Body of pancreas (tissue), 4 donors: ENCODE measurements at regions not wholly inside any gene's neighbourhood (a gene's known extent, or its start where the extent isn't known, plus 50 kb on each side); places are given as distances from the start of the nearest gene placed in this dataset.

Experiments used
- ATAC-seq: fragments of 150-250 bp; one replicate; pipeline ENCODE4 v1.9.1; 2016
- DNase-seq, 4 donors: peaks; one replicate each; pipeline ENCODE4 v3.0.0-alpha.2; 2019
- H3K27ac ChIP-seq, 4 donors: fragments of 200-600 bp; sonication (generic); 1 replicate in 3 of 4; 2 replicates in 1 of 4; pipeline versions ENCODE4 v1.5.1 to v1.6.1; 2016 to 2019; ENCODE audit warnings: mild to moderate bottlenecking in 1 of 4, mixed read lengths in 1 of 4, moderate library complexity in 1 of 4
- H3K27me3 ChIP-seq, 2 donors: fragments of 200-600 bp; sonication (generic); one replicate each; pipeline ENCODE4 v1.6.0; 2016; ENCODE audit warnings: mild to moderate bottlenecking in 1 of 2
- H3K36me3 ChIP-seq, 2 donors: fragments of 200-600 bp; sonication (generic); replicated peaks in 1 of 2; 2 replicates each; pipeline ENCODE4 v1.5.1; 2016; ENCODE audit warnings: low read depth in 2 of 2; ENCODE audit not compliant: insufficient read depth in 1 of 2
- H3K4me1 ChIP-seq: fragments of 200-600 bp; sonication (generic); one replicate; pipeline ENCODE4 v1.6.0; 2016
- H3K4me3 ChIP-seq, 2 donors: fragments of 200-600 bp; sonication (generic); 1 replicate in 1 of 2; 2 replicates in 1 of 2; pipeline ENCODE4 v1.5.1; 2016 to 2019
- H3K9me3 ChIP-seq, 3 donors: fragments of 200-600 bp; sonication (generic); 1 replicate in 2 of 3; 2 replicates in 1 of 3; pipeline ENCODE4 v1.5.1; 2016
- POLR2A ChIP-seq, 3 donors: fragments of 450-650 bp; IDR thresholded peaks; one replicate each; pipeline ENCODE4 v1.6.1; 2016; ENCODE audit warnings: antibody characterized with exemption in 3 of 3, mild to moderate bottlenecking in 2 of 3
- WGBS, 2 donors: methylation state at CpG; one replicate each; pipeline ENCODE4 v1.1.5; 2017; 5-methylcytosine and 5-hydroxymethylcytosine counted together
- intact Hi-C: fragments of 100-400 bp; cut with DNase I; formaldehyde crosslinking; loops from one replicate; pipeline ENCODE4 v1.15.1; 2023
- TF ChIP-seq, protein P1 (sequence below), 7 experiments: fragments of 450-650 bp in 4 of 7; fragments of 200-600 bp in 3 of 7; sonication (generic) in 3 of 7; IDR thresholded peaks; one replicate each; pipeline ENCODE4 v1.5.1; 2016 to 2019; ENCODE audit warnings: antibody characterized with exemption in 7 of 7

DNA sequence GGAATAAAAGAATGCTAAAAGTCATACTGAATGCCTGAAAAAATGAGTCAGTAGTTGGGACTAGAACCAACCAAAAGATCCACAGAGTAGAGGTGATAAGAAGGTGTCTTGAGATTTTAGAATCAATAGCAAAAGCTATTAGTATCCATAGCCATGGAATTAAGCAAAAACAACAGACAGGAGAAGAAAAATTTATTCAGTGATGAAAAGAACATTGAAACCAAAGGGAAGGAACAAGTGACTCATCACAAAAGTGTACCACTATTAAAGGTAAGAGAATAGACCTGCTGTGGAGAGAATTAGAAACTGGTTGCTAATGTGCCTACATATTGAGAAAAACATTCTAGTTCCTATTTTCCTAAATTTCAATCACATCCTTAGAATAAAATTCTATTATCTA, 182.0 kb upstream of the NEIL3 start:
- DNase-seq, result no peak
- no peak overlapping the region for H3K4me3 ChIP-seq
- TF ChIP-seq POLR2A (IDR thresholded peaks at IDR 0.05), result no peak
- TF ChIP-seq, protein P1, sequence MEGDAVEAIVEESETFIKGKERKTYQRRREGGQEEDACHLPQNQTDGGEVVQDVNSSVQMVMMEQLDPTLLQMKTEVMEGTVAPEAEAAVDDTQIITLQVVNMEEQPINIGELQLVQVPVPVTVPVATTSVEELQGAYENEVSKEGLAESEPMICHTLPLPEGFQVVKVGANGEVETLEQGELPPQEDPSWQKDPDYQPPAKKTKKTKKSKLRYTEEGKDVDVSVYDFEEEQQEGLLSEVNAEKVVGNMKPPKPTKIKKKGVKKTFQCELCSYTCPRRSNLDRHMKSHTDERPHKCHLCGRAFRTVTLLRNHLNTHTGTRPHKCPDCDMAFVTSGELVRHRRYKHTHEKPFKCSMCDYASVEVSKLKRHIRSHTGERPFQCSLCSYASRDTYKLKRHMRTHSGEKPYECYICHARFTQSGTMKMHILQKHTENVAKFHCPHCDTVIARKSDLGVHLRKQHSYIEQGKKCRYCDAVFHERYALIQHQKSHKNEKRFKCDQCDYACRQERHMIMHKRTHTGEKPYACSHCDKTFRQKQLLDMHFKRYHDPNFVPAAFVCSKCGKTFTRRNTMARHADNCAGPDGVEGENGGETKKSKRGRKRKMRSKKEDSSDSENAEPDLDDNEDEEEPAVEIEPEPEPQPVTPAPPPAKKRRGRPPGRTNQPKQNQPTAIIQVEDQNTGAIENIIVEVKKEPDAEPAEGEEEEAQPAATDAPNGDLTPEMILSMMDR (IDR thresholded peaks at IDR 0.05), result no peak
- H3K27me3 ChIP-seq, result no peaks in the 10 kb centered on the region
- no peak for ATAC-seq
- intact Hi-C loops, result no loop called here
- H3K27ac ChIP-seq, result no peak overlapping the region
- no peaks in the 10 kb centered on the region for H3K4me1 ChIP-seq
- H3K36me3 ChIP-seq, result no peaks in the 10 kb centered on the region
- peaks cover 0 to 9% (median 0%) of the 10 kb centered on the region in 3 donors for H3K9me3 ChIP-seq

DNA sequence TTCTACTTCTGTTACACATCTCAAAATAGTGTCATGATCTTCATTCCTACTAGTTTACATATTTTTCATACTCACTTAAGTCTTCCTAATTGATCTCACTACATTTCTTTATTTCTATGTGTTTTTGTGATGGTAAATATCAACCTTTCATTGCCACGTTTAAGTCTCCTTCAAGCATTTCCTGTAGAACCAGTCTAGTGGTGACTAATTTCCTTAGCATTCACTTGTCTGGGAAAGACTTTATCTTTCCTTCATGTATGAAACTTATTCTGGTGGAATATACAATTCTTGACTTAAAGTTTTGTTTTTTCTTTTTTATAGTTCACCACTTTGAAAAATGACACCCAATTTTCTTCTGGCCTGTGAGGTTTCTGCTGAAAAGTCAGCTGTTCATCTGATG, 181.4 kb upstream of the NEIL3 start:
- DNase-seq (no peak), ATAC-seq (no peak)
- 31 to 38% methylated on average over 1 of the region's 1 CpG for WGBS, 2 donors
- no peaks in the 10 kb centered on the region for H3K27me3 ChIP-seq
- H3K4me3 ChIP-seq, result no peak overlapping the region
- H3K36me3 ChIP-seq, result no peaks in the 10 kb centered on the region
- no peak for TF ChIP-seq POLR2A (IDR thresholded peaks at IDR 0.05)
- TF ChIP-seq, protein P1 (IDR thresholded peaks at IDR 0.05), result no peak
- no peaks in the 10 kb centered on the region for H3K4me1 ChIP-seq
- intact Hi-C loops, result no loop called here
- no peak overlapping the region for H3K27ac ChIP-seq
- H3K9me3 ChIP-seq, result peaks cover 0 to 9% (median 0%) of the 10 kb centered on the region in 3 donors

DNA sequence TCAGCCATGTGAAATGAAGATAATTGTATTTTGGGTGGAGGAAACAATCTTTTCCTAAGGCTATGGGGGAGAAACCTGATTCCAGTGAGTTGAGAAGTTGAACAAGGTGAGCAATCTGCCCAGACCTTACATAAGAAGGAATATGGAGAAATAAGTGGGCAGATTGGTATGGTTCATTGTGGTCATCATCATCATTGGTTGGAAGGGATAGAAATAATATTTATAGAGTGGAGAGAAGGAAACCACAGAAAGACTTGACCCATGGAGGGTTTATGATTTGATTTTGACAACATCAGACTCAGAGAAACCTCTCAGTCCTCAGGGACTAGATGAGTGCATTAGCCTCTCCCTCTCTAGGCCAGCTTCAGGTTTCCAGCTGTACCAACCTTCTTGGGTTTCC, 177.9 kb upstream of the NEIL3 start:
- Histone ChIP-seq H3K4me1 (no peaks in the 10 kb centered on the region), H3K36me3 (no peaks in the 10 kb centered on the region), H3K4me3 (no peak overlapping the region), H3K9me3 (peaks cover 0 to 9% (median 0%) of the 10 kb centered on the region in 3 donors), H3K27ac (no peak overlapping the region), H3K27me3 (no peaks in the 10 kb centered on the region)
- DNase-seq (no peak), ATAC-seq (no peak)
- intact Hi-C loops, result no loop called here
- no peak for TF ChIP-seq POLR2A (IDR thresholded peaks at IDR 0.05)
- TF ChIP-seq, protein P1 (IDR thresholded peaks at IDR 0.05), result no peak

DNA sequence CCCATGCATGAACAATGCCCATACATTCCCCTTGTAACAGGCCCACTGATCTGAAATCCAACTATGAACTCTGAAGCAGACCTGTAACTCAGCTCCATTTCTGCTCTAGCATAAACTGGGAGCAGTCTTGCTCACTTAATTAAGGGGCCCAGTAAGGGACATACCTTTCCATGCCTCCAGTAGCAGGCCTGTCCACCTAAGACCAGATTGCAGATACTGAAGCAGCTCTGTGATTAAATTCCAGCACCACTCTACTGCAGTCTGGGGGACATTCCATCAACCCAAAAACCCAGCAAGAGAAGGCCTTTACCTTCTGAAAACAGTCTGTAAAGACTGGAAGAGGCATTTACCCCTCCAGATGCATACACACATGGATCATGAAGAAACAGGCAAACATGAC, 162.0 kb upstream of the NEIL3 start:
- ATAC-seq, result no peak
- no peak for DNase-seq
- no peaks in the 10 kb centered on the region for H3K9me3 ChIP-seq
- no peak for TF ChIP-seq POLR2A (IDR thresholded peaks at IDR 0.05)
- TF ChIP-seq, protein P1 (IDR thresholded peaks at IDR 0.05), result no peak
- H3K4me1 ChIP-seq, result no peaks in the 10 kb centered on the region
- no peak overlapping the region for H3K4me3 ChIP-seq
- intact Hi-C loops, result no loop called here
- H3K27me3 ChIP-seq, result no peaks in the 10 kb centered on the region
- no peaks in the 10 kb centered on the region for H3K36me3 ChIP-seq
- no peak overlapping the region for H3K27ac ChIP-seq

DNA sequence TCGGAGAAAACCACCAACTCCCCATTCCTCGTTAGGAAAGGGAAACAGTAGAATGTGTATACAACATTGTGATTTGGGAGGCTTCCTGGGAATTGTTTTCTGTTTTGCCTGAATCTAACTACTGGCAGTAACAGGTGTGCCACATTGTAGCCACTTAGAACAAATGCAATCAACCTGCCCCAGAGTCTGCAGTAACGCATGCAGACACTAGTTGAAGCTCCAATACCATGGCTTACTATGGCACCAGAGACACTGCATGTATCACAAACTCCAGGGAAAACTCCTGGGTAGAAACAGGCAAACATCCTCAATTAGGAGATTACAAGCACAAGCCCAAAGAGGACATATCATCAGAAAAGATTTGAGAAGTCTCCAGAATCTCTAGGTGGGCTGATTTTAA, 154.2 kb upstream of the NEIL3 start:
- 60 to 70% methylated on average over 3 of the region's 3 CpGs for WGBS, 2 donors
- Histone ChIP-seq H3K27me3 (no peaks in the 10 kb centered on the region), H3K4me1 (no peaks in the 10 kb centered on the region), H3K4me3 (no peak overlapping the region), H3K27ac (no peak overlapping the region), H3K36me3 (no peaks in the 10 kb centered on the region), H3K9me3 (no peaks in the 10 kb centered on the region)
- TF ChIP-seq, protein P1 (IDR thresholded peaks at IDR 0.05), result no peak
- intact Hi-C loops, result no loop called here
- ATAC-seq, result no peak
- DNase-seq, result no peak
